GM21360 (cell line): ENCODE measurements at regions not wholly inside any gene's neighbourhood (a gene's known extent, or its start where the extent isn't known, plus 50 kb on each side); places are given as distances from the start of the nearest gene placed in this dataset.
"Not testable (repeated sequence)": the region's sequence is repeated elsewhere in the genome, so short reads cannot be mapped to it uniquely, and the experiment has no call there.

Source experiments
- ATAC-seq: cut with Tn5 transposase; IDR thresholded peaks from one replicate; pipeline ENCODE4 v1.9.1; 2021; ENCODE audit warnings: mild to moderate bottlenecking, moderate library complexity; ENCODE audit not compliant: unreplicated experiment

DNA sequence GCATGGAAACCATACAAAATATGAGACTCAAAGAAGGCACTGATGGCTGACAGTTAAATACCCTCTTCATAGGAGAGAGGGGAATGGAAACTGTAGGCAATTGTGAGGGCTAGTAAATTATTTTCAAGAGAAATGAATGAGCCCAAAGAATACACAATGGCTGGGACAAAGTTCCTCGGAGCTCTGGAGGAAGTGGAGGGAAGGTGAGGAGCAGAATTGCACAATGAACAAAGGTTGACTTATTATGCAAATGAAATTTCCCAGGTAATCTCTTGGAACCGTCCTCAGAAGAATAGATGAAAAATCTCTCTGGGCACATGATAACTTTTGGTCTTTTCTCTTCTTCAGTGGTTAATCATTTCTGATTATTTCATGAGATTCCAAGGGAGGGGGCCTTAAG is 202.6 kb upstream of the VCX start:
- no peak for ATAC-seq

GRCh38 chrX:7638078-7638710 is 204.8 kb upstream of the VCX start:
- ATAC-seq: no peak

DNA sequence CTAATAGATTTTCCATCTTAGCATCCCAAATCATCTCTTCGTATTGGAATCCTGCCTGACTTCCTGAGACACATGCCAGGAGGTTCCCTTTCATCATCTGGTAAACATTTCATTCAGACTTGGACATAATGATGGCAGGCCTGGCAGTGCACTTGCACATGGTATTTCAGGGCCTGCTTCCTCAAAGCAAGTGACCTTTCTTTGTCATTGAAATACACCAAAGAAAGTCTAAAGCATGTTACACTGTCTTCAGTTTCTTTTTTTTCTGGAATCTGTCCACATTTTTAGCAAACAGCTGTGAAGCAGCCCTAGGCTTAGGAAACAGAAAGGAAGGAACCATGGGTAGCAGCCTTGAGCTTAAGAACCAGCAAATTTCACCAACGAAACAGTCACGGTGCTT is 205.9 kb upstream of the VCX start:
- ATAC-seq: no peak

DNA sequence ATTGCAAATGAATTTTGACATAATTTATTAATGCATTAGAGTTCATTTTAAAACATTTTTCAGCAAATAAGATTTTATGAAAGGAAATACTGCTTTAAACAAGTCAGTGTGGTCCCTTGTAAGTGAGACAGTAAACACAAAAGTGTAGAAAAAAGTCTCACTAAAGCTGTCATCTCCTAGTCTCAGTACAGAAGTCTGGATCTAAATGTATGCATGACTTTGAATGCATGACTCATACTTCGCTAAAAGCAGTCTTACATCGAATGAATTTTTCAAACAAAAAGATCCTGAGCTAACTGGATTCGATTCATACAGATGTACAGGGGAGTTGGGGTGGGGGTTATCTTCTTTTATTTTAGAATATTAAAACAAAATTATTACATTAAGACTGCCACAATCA is 207.4 kb upstream of the VCX start:
- no peak for ATAC-seq

GRCh38 chrX:7620560-7620959 is 222.4 kb upstream of the VCX start:
- ATAC-seq: no peak

GRCh38 chrX:7617994-7618393 is 225.0 kb upstream of the VCX start:
- no peak for ATAC-seq

DNA sequence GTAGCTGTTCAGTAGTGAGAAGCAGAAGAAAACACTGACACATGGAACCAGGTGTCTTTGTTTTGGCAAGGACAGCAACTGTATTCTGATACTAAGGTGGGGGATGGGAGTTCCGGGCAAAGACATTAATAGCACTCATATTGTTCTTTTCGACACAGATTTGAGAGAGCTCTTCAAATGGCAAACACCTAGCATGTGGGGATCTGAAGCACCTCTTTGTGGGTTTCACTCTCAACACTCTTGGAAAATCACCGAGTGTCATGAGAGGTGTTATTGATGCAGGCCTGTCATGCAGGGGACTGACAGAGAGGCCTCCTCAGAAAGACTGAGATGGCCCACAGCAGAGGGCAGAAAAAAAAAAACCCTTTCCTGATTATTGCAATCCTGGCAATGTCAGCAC is 228.4 kb upstream of the VCX start:
- no peak for ATAC-seq

GRCh38 chrX:7608625-7609024 is 234.3 kb upstream of the VCX start:
- ATAC-seq: not testable (repeated sequence)

GRCh38 chrX:7606039-7606652 is 236.8 kb upstream of the VCX start:
- ATAC-seq: no peak

DNA sequence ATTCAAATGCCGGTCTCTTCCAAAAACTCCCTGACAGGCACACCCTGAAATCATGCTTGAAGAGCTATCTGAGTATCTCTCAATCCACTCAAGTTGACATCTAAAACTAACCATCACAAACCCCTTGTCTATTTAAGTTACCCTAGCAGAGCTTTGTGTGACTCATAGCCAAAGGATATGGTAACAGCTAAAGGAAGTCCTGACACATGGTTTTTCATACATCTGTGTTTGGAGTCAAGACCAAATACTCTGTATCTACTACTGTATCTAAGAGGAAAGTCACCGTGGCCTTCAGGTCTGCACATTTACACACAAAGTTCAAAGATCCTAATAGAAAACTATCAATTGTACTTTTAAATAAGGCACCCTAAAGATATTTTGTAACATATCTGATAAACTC is 239.6 kb upstream of the VCX start:
- no peak for ATAC-seq

- no peak for ATAC-seq
Measured at GRCh38 chrX:7596822-7597221, 246.1 kb upstream of the VCX start.

- not testable (repeated sequence) for ATAC-seq
Measured at GRCh38 chrX:7593370-7593769, 249.6 kb upstream of the VCX start.

DNA sequence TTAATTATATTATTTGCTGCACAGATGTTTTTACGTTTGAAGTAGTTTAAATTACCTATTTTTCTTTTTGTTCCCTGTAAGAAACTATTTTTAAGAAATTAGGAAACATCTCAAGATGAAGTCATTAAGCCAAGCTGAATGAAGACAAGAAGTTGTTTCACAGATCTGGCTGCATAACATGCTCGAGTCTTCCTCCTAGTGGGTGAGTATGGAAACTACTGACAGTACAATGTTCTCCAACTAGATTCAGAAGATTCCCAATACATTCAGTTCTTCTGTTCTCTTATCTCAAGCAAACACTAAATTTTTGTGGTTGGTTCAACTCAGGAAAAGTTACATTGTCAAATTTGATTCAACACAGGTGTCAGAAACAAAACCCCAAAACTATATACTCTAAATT is 256.8 kb upstream of the VCX start:
- no peak for ATAC-seq

GRCh38 chrX:7582191-7582590 is 260.8 kb upstream of the VCX start:
- no peak for ATAC-seq

DNA sequence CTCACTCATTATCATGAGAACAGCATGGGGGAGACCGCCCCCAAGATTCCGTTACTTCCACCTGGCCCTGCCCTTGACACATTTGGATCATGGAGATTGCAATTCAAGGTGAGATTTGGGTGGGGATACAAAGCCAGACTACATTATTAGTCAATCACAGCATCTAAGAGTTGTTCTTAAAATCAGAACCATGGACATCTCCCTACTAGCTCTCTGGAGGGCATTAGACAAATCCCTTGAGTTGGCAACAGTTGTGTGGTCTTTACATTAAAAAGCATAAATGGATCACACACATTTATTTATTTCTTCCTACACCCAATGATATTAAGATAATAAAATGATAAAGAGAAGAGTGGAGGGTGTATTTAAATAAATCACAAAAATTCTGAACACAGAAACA is 262.8 kb upstream of the VCX start:
- no peak for ATAC-seq

DNA sequence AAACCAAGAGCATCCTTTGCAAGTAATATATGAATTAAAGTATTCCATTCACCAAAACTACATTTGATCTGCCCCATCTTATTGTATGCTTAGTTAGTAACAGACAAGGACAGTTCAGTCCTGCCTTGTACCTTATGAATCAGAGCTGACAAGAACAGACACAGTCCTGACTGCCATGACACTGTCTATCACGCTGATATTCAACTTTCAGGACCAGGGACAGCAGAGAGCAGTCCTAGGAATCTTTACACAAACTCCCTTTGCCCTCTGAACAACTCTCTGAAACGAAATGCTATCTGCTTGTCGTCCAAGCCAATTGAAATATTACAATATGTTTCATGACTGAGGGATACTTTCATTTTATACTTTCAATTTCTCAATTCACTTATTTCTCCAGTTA is 268.6 kb upstream of the VCX start:
- no peak for ATAC-seq

GRCh38 chrX:7570432-7571029 is 272.4 kb upstream of the VCX start:
- ATAC-seq: no peak

DNA sequence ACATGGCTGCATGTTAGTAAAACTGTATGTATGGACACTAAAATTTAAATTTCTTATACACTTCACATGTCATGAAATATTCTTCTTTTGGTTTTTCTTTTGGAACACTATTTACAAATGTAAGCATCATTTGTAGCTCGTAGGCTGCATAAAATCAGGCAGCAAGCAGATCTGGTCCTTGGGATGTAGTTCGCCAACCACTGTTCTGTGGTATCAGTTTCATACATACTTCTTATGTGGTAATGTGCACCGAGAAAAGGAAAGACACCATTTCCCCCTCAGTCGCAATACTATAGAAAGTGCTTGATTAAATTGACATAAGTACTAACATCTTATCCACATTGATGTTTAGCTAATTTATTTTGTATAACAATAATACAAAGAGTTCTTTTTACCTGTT is 274.4 kb upstream of the VCX start:
- ATAC-seq: no peak

GRCh38 chrX:7568130-7568529 is 274.8 kb upstream of the VCX start:
- ATAC-seq: no peak

DNA sequence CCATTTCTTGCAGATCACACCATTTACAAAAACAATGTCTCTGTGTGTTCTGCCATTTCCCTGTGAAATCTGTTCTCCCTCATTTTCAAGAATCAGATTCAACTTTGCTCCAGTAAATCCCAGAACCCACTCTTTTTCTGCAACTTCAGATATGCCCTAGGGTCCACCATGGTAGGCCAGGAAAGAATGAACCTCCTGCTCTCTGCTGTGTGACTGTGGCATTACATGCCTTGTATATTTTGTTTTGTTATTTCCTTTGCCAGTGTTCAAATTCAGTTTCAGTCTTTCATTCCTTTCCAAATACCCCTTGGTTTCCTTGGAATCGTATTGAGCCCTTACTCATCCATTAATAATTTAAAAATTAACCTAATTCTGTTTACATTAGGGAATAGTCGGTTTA is 290.2 kb upstream of the VCX start:
- no peak for ATAC-seq

- no peak for ATAC-seq
Measured at GRCh38 chrX:7546551-7547080, 296.4 kb upstream of the VCX start.

DNA sequence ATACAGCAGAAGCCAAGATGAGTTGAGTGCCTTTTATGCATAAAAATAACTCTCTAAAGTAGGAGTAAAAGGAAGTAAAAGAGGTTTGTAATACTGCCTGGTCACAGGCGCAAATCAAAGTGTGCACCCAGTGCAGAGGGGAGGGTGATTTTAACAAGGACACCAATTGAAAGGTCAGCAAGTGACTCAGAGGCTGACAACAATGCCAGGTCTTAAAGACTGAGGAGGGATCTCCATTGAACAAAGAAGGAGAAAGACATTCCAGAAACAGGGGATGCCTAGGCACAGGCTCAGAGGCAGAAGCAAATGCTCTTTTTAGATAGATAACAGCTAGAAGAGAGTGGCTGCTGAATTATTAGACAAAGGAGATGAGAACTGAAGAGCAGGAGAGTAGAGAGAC is 297.4 kb upstream of the VCX start:
- ATAC-seq: no peak
